ENCODE measurements at regions not wholly inside any gene's neighbourhood (a gene's known extent, or its start where the extent isn't known, plus 50 kb on each side); places are given as distances from the start of the nearest gene placed in this dataset.

GRCh38 chr20:56796345-56796744 is 167.2 kb downstream of the TFAP2C start:
- TF ChIP-seq CTCF (IDR thresholded peaks at IDR 0.05; ENCODE audit: low read depth, low read length, poor library complexity, severe bottlenecking), result no peak
- TF ChIP-seq EZH2phosphoT487 (IDR thresholded peaks at IDR 0.05; ENCODE audit: borderline replicate concordance, low read length), result no peak
